GM18499 (cell line): ENCODE measurements at regions not wholly inside any gene's neighbourhood (a gene's known extent, or its start where the extent isn't known, plus 50 kb on each side); places are given as distances from the start of the nearest gene placed in this dataset.
A peak's percentile ranks its signal among the peaks of the same experiment; 100 is the strongest.

Experiments used
- ATAC-seq: cut with Tn5 transposase; IDR thresholded peaks from one replicate; pipeline ENCODE4 v1.9.1; 2021; ENCODE audit warnings: moderate number of reproducible peaks; ENCODE audit not compliant: insufficient read depth, unreplicated experiment

DNA sequence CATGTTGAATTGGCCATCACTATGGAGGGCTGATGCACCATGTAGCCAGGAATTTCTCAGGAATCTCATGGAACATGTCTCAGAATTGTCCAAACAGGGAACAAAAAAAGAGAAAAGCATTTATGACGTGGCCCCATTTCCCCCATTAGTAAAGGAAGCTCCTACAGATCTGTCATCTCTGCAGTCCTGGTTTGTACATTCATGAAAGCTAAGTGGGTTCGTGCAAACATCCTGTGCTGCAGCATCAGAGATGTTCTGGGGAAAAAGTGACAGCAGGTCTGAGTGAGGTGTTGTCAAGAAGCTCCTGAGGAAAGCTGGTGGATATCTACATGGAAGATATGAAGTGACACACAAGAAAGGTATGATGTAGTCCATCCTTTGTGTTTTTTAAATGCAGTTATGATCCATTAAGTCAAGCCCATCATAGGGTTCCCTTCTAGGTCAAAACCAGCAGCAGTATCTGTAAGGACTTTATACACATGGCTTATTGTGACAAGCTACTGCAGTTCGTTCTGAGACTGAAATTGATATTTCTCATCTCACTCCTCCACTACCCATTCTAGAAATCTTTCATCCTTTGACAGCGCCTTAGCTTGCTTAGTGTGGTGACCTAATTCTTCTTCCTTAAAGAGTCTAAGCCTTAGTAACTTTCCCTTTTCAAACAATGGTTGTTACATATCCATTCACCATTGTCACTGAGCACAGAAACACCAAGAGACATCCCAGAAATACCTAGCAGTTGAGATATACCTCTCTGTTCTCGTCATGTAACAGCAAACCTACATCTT lies 200.0 kb upstream of the TCF21 start:
- ATAC-seq = no peak

DNA sequence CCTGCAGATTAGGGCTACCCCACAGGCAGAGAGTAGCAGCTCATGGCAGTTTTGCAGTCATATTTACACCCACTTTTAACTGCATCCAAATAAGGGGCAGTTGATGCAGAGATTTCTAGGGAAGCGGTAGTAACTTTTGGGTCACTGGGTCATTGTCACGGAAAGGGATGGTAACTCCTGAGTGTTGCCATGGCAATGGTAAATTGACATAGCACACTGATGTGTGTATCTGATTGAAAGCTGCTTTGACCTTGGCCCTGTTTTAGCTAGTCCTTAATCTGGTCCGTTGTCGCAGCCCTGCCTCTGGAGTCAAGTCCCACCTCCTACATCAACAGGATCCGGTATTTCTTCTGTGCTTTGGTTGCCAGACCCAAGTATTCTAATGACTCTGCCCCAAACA lies 199.1 kb upstream of the TCF21 start:
- no peak for ATAC-seq

DNA sequence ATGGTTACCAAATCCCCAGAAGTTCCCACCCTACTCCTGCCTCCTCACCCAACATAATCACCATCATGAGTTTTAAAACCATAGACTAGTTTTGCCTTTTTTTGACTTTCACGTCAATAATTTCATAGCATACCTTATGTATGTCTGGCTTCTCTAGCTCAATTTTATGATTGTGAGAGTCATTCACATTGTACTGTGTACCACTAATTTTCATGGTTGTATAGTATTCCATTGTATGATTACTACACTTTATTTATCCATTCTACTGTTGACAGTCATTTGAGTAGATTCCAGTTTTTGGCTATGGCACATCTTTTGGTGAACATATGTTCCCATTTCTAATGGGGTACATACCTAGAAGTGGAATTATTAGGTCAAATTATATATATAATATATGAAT lies 195.3 kb upstream of the TCF21 start:
- ATAC-seq = no peak

DNA sequence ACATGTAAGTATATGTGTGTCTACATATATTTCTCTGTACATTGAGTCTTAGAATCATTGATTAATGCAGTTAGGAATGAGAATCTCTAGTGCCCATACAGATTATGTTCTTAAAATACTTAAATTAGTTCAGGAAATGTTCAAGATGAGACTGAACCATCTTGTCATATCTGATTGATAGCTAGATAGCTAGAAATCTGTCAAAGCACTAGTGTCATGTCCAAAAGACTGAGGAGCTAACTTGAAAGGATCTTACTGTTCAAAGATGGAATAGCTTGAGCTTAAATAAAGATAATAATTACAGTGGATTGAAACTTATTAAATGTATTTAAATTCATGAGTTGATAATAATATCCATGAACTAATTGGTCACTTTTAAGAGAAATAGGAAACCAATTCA lies 191.7 kb upstream of the TCF21 start:
- ATAC-seq = no peak

DNA sequence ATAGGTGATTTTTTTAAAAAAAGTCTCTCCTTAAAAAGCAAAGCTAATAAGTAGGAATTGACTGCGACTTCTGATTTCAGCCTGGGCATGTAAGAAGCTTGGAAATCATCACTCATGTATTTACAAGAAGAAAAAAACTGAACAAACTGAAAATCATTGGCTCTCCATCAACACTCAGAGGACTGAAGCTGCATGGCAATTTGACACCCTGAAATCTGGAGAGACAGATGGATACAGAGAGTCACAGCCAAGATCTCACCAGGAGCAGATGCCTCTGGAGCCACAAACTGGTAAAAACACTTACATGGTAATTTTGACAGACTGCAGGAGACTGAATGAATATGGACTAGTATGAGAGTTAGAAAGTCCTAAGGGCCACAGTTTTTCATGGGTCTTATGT lies 191.2 kb upstream of the TCF21 start:
- no peak for ATAC-seq

DNA sequence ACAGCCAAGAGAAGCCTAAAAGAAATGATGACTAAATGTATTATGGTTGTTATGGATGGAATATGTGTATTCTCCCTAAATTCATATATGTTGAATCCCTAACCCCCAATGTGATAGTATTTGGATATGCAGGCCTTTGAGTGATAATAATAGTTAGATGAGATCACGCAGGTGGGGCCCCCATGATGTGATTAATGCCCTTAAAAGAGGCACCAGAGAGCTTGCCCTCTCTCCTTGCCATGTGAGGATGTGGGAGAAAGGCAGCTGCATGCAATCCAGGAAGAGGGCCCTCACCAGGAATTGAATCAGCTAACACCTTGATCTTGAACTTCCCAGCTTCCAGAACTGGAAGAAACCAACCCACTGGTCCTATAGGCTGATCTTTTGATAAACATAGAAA lies 190.6 kb upstream of the TCF21 start:
- no peak for ATAC-seq

DNA sequence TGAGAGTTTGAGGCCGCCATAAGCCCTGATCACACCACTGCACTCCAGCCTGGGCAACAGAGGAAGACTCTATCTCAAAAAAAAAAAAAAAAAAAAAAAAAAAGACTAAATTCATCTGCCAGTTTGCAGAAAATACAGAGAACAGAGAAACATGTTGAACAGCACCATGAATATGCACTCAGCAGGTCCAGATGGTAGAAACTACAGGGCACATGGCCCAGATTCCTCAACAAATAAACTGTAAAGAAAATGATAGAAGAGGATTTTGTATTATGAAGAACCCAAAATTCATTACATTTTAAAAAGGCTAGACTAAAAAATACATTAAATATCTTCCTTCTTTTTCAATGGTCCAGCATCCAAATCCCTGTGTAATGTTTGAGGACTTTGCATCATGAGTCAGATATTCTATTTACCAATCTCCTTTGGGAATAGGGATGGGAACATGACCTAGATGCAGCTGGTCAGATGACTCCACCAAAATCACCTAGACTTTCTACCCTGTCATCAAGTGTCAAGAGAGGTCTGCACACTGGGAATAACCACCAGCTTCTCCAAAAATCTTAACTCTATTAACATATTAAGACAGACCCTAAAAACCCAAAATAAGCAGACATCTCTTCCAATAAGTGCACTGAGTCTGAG lies 189.1 kb upstream of the TCF21 start:
- no peak for ATAC-seq

DNA sequence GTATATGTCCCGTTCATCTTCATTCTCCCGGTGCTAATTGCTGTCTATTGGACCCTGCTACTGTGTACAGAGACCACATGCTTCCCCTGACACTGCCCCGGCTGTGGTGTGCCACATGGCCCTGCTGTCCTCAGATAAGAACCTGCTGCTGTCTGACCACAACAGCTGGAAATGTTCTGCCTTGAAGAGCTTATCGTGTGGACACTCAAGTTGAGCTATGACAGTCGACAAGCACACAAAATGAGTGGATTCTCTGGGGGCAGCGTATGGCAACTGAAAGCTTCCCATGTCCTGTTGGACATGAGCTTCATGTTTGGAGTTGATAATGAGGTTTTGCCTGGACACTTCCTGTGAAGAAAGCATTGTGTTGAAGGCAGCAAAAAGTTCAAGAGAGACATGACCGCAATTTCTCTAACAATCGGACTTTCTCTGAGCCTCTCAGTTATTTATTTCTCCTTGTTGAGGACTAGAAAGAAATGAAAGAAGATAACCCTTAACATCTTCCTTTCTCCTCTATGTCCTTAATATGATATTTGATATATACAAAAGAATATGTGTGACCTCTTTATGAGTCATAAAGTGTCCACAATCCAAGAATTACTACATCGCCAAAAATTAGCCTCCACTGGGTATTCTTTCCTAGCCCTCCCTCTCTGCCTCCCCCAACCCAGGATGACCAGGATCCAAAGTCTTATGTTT lies 187.1 kb upstream of the TCF21 start:
- no peak for ATAC-seq

DNA sequence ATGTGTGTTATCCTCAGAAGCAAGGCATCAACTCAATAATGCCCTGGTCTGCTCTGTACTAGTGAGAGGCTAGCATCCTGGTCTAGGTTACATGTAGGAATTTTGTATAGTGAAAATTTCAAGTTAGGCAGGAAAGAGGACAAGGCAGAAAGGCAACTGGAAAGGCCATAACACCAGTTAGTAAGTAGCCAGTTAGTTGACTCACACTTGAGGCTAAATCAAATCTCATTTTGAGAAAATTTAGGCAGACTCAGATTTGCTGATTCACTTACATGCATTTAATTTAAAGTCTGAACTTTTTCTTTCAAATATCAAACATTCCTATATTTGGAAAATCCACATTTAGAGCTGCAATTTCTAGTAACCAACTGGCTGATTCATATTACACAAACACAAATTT lies 184.5 kb upstream of the TCF21 start:
- no peak for ATAC-seq

DNA sequence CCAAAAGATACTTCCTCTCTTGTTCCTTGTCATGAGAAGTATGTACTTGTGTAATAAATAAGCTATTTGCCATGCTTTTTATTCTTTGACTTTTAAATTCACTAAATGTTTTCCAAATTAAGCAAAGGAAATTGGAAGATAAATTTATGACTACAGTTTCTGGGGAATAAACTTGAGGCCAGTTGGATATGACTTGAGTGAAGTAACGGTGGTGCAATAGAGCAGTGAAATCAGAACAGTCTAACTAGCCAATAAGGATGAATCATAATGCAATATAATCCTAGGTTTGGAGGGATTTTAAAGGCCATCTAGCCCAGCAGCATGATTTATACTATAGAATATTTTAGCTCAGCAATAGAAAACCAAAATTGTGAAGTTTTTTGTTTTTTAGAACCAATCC lies 183.8 kb upstream of the TCF21 start:
- ATAC-seq = no peak

DNA sequence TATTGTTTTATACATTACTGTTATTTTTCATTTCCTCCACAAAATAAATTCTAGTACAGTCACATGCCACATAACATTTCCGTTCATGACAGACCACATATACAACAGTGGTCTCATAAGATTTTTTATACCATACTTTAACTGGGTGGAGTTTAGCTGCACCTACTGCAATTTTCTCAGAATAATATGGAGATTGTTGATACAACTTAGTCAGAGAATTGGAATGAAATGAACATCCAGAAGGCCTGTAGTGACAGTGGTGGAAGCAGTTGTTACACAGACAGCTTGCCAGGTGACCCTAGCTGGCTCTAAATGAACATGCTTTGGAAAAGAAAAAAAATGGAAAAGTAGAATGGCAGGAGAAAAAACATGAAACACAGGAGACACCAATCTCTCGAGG lies 183.2 kb upstream of the TCF21 start:
- no peak for ATAC-seq

DNA sequence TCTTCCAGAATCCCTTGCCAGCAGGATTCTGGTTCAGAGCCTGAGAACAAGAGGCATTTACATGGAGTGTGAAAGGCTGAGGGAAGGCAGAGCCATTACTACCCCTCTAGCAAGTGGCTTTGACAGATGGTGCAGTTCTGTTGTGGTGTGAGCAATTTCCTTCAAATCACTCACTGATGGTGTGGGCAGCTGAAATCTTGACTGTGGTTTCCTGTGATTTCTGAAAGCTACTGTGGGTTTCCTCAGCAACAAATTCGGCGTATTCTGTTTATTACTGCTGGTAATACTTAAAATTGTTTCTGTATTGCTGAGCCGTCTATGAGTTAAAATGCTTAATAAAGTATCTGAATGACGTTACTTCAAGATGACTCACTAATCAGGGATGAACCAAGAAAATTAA lies 181.5 kb upstream of the TCF21 start:
- peak; percentile 63 for ATAC-seq

DNA sequence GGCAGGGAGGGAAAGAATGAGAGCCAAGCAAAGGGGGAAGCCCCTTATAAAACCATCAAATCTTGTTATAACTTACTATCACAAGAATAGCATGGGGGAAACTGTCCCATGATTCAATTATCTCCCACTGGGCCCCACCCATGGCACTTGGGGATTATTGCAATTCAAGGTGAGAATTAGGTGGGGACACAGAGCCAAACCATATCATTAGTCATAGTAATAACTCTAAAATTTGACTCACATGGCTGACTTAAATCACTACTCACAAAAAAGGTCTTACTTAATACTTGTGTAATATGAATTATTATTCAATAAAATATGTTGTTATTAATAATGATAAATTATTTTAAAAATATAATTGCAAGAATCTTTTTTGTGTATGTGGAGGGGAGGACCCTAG lies 178.1 kb upstream of the TCF21 start:
- no peak for ATAC-seq

DNA sequence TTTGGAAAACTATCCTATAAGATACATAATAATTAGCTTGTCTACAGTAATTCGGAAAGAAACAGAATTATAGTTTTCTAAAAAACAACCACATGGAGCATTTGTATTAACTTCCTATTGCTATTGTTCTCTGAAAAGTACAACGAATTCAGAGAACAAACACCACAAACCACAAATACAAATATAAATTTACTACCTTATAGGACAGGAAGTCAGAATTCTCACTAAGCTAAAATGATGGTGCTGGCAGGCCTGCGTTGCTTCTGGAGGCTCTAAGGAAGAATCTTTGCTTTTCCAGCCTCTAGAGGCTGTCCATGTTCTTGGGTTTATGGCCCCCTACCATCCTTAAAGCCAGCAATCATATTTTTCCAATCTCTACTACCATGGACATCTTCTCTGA lies 173.6 kb upstream of the TCF21 start:
- ATAC-seq = no peak

DNA sequence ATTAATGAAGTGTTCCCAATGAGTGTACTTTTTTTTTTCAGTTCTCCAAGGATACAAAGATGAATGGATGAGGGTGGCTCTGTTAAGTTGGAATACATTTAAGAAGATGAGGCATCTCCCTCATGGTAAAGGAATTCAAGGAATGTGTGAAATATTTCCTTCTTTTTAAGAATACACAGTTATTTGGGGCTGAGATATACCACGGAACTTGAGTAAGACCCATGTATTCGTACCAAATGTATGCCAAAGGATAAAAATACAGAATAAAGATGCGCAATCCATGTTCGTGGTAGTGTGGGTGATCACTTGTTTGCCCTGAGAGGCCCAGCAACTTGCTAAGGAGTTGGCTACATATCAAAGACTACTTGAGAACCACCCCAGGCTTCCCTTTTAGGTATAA lies 164.2 kb upstream of the TCF21 start:
- ATAC-seq = no peak

DNA sequence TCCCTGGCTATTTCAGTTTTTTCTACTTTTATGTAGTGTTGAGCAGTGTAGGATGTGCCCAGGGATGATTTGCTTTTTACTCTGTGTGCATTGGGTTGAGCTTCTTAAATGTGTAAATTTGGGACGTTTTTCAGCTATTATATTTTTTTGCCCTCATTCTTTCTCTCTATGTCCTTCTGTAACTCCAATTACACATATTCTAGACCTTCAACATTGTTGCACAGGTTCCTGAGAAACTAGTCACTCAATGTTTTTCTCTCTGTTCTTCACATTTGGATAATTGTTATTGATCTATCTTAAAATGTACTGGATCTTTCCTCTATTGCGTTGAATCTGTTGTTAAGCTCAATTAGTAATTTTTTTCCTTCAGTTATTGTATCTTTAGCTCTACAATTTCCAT lies 162.7 kb upstream of the TCF21 start:
- ATAC-seq = no peak

DNA sequence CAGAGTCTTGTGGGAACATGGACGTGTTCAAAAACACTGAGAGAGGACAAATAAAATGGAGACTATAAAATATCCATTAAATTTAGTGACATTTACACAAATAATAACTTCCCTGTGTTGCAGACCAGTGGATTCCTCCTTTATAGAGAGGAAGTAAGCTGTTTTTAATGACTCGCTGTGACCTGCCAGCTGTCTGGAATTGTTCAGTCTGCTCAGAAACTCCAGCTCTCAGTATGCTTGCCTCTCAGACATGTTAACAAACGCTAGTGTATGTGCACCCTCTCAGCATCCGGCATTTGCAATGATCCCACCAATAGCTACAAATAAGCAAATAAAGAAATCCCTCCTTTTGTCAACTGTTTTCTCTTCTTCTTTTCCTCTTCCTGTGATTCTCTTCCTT lies 158.0 kb upstream of the TCF21 start:
- ATAC-seq = no peak

DNA sequence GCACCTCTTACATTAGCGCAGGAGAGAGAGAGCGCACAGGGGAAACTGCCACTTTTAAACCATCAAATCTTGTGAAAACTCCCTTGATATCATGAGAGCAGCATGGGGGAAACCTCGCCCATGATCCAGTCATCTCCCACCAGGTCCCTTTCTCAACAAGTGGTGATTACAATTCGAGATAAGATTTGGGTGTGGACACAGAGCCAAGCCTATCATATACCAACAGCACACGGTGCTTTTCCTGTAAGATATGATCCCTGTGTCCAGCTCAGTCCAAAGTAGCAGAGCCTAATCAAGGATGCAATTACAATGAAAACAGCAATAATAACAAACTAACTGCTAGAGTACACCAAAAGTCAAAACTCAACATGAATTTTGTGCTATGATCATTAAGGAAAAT lies 148.7 kb upstream of the TCF21 start:
- ATAC-seq = no peak

DNA sequence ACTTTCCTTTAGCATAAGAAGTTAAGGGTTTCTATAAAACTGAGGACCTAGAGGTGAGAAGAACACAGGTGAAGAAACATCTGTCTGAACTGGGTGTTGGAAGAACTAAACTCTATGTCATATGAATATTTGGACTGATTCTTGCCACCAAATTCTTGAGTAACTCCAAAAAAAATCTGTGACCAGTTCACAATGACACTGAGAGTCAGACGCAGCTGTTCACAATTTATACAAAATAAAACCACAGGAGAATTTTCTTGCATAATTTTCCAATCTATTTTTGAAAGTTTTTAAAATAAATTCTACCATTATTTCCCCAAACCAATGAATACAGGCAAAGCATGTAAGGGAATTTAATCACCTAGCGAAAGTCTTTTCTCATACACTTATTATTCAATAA lies 148.1 kb upstream of the TCF21 start:
- no peak for ATAC-seq

DNA sequence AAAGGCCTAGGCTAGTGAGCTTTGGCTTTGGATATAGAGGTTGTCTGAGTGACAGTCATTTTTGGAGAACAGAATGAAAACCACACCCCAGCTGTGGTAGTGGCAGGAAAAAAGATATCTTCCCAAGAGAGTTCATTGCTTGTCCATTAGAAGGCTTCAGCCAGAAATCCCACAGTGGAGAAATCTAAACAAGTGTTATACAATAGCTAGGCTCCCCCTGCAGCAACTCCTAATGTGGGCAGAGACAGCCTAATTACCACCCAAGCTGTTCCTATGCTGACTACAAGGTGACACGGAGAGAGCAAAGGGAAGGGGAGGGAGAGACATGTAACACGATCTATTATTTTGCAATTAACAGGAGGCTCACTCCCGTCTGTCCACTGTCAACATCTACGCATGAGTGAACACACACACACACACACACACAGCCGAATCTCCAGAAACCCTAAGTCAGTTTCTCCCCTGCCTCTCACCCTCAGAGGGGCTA lies 147.5 kb upstream of the TCF21 start:
- ATAC-seq = no peak

DNA sequence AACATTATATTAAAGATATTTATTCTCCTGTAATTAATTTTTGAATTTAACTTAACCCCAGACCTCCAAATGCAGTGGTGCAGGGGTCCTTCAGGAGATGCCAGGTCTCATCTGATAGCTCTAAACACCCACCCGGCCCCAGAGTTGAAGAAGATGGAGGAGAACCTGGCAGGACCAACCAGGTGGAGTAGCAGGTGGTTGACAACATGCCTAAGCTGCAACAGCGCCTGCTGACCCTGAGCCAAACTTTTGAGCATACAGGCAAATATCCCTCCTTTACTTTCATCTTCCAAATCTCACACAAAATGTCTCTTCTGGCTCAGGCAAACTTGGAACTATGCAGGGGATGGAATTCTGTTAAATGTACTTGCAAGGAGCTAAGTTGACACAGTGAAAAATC lies 145.3 kb upstream of the TCF21 start:
- ATAC-seq = no peak

DNA sequence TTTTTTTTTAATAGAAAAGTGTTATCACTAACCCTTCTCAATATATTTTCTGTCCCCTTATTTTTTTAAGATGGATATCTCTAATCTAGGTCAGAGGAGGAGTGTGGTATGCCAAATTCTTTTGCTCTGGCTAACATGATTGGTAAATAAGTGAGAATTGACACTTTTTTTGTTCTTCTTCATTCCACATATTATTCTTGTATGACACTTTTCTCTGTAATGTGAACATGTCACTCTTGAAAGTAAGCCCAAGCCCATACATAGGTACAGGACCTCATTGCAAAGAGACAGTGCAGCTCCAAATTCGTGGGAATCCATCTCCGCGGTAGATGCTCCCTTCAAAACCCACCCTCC lies 142.5 kb upstream of the TCF21 start:
- ATAC-seq = no peak
